Activated effector memory CD4-positive, alpha-beta T cell treated with anti-CD3 and anti-CD28 coated beads, Interleukin-2, amount 50 U/mL, for 16 hours (primary cell): ENCODE measurements at regions not wholly inside any gene's neighbourhood (a gene's known extent, or its start where the extent isn't known, plus 50 kb on each side); places are given as distances from the start of the nearest gene placed in this dataset.

Experiments used
- DNase-seq: peaks from one replicate; pipeline ENCODE4 v3.0.0-alpha.2; 2020

- no peak for DNase-seq
These were observed 77.4 kb upstream of the GALNT9 start for GRCh38 chr12:132406493-132407450.

- DNase-seq = no peak
These were observed 76.4 kb upstream of the GALNT9 start for GRCh38 chr12:132405742-132406251.

- no peak for DNase-seq
These were observed 75.8 kb upstream of the GALNT9 start for GRCh38 chr12:132404951-132405741.

- no peak for DNase-seq
These were observed 75.1 kb upstream of the GALNT9 start for GRCh38 chr12:132404435-132404855.

DNA sequence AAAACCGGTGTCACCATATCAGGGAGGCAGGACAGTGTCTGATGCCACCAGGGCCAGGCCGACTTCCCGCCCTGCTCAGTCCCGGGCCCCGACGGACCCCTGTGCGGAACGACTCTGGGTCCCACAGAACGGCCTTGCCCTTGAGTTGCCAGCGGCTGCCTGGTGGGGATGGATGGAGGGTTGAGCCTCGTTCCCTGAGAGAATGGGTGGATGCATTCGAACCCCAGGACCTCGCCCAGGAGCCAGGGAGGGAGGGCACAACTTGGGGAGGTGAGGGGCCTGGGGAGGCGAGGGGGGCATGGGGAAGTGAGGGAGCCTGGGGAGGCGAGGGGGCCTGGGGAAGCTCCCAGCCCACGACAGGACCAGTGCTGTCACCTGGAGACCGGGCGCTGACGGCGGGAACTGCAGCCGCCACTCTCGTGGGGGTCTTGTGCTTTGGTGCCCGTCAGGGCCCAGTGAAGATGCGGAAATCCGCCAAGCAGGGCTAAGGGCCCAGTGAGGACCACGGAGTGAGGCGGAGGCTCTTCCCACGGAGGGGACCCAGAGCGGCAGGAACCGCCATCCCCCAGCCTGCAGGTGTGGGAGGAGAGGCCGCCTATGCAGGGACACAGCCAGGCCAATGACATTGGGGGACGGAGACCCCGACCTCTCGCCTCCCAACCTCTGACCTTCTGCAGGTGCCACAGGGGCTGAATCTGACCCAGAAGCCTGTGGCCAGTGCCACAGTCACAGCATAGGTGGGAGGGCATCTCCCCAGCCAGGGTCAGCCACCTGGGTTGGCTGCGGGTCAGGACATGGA is 74.4 kb upstream of the GALNT9 start:
- DNase-seq = no peak

- no peak for DNase-seq
These were observed 73.5 kb upstream of the GALNT9 start for GRCh38 chr12:132402831-132403416.

DNA sequence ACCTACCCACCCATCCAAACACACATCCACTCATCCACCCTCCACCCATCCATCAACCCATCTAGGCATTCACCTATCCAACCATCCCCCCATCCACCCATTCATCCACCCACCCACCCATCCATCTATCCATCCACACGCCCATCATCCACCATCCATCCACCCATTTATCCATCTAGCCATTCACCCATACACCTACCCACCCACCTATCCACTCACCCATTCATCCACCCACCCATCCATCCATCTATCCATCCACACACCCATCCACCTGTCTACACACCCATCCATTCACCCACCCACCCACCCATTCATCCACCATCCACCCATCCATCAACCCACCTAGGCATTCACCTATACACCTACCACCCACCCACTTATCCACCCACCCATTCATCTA is 72.6 kb upstream of the GALNT9 start:
- no peak for DNase-seq

GRCh38 chr12:132400011-132400641 is 70.7 kb upstream of the GALNT9 start:
- DNase-seq = peak; percentile 55

DNA sequence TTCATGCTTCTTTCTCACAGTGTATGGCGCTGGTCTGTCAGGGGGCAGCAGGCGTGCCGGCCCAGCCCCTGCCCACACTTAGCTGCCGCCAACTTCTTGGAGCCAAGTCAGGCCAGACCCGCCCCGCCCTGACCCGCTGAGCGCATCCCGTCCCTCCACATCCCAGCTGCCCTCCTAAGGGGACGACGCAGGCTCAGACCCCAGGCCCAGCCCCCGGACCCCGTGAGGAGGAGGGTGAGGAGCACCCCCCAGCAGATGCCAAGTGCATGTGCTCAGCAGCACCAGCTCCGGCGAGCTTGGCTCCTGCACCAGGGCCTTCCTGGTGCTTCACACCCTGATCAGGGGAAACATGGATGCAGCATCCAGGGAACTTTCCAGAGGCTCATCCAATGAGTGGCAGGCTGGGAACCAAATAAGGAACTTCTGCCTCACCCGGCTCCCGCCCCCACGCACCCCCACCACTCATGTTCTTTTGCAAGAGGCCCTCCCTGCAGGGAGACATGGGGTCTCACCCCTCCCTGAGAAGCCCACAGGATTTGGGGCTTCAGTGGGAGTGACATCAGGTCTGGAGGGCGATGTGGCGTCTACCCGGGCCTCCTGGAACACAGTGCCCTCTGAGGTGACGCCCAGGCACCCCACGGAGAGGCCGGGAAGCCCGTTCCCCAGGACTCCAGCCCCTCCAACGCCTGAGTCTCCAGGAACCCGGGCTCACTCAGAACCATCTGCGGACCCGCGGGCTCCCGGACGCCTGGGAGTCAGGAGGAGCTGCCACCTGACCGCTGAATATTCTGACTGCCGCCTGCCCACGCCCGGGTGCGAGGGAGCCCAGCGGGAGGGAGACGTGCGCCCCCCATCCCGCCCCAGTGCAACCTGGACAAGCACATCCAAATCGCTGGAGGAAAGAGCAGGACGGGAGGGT is 70.0 kb upstream of the GALNT9 start:
- DNase-seq = peak; percentile 47

DNA sequence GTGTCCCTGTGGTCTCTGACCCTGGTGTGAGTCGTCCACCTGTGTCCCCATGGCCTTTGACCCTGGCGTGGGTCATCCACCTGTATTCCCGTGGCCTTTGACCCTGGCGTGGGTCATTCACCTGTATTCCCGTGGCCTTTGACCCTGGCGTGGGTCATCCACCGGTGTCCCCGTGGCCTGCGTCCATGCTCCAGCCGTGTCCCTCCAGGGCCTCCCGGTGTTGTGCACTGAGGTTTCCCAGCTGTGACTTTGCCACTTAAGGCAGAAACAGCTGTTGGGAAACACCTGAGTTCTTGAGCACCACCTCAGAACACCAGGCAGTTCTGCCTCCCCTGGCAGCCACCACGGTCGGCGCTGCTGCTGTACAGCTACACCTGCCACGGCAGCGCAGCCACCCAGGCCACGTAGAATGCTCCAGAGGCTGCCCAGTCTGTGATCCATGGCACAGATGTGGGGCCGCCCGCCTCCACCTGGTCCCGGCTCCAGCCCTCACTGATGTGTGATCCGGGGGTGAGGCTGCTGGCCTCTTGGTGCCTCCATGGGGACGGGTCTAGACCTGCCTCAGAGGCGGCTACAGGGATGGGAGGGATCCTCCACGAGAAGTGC is 69.1 kb upstream of the GALNT9 start:
- DNase-seq = peak; percentile 61

- peak; percentile 50 for DNase-seq
These were observed 68.6 kb upstream of the GALNT9 start for GRCh38 chr12:132397934-132398385.

- DNase-seq = peak; percentile 12
These were observed 68.0 kb upstream of the GALNT9 start for GRCh38 chr12:132397152-132397933.

DNA sequence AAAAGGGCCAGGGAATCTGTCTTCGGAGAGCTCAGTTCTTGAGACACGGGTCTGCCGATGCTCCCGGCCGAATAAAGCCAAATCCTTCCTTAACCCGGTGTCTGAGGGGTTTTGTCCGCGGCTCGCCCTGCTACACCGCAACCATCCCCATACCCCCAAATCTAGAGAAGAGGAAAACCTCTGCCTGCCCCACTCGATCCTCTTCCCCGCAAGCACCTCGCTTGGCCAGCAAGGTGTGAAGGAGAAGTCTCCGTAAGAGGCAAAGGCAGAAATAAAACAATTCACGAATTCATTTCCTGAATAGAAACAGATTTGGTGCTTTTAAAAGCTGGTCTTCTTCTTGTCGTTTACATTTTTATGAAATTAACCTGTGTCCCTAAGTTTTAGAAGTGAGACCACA is 67.3 kb upstream of the GALNT9 start:
- peak; percentile 44 for DNase-seq

DNA sequence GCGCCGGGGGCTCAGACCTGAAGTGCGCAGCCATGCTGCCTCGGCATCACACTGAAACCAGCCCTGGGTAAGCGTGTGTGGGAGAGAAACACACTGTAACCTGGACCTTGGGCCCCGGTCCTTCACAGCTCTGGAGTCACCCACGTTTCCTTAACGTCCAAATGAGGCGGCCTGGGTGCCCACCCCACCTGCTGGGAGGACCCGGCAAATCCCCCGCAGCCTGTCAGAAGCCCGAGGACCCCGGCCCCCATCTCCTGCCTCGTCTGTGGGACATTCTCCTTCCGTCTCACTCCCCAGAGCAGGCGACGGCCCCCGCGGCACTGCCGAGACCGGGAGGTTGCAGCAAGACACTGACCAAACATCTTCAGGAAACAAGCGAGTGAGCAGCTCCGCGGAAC is 66.5 kb upstream of the GALNT9 start:
- peak; percentile 36 for DNase-seq

GRCh38 chr12:132395192-132395907 is 66.0 kb upstream of the GALNT9 start:
- DNase-seq = peak; percentile 60

DNA sequence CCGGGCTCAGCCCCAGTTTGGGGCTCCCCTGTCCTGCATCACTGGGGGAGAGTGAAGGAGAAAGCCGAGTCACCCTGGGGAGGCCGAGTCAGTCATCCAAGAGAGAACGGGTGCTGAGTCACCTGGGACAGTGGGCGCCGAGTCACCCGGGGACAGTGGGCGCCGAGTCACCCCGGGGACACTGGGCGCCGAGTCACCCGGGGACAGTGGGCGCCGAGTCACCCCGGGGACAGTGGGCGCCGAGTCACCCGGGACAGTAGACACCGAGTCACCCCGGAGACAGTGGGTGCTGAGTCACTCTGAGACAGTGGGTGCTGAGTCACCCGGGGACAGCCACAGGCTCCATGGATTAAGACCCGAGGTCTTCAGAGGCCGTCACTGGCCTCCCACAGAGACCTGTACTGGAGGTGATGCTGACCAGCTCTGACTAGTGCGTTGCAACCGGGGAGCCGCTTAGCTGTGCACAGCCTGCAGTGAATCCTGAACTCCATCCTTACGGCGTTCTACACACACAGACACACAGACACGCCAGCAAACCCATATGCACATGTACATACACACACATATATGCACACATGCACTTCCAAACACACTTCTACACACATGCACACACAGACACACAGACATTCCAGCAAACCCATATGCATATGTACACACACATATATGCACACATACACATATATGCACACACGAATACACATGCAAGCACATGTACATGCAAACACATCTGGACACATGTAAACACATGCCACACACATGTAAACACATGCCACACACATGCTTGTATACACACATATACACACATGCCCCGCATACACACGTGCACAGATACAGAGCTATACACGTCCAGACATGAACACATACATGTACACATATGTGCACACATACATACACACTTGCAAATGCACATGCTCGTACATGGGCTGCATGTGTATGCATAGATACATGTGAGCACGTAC is 64.9 kb upstream of the GALNT9 start:
- peak; percentile 69 for DNase-seq

DNA sequence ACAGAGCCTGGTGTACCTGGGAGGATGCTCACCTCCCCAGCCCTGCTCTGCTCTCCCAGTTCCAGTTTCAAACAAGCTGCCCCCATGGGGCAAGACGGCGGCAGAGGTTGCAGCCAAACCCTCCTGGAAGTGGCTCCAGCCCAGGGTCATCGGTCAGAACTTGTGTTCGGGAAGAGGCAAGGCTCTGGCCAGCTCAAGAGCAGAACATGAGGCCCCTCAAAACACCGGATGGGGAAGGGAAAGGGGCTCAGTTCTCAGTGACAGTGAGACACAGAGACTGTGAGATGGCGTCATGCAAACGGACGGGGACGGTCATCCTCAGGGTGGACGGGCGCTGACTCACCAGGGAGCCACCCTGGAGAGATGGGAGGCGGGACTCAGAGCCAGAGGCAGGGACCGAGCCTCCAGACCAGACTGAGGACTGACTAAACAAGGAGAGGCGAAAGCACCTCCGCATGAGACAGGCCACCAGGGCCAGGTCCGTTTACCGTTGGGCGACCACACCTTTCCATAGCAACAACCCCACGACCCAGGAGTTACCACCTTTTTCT is 63.9 kb upstream of the GALNT9 start:
- peak; percentile 45 for DNase-seq
